ENCODE measurements at regions not wholly inside any gene's neighbourhood (a gene's known extent, or its start where the extent isn't known, plus 50 kb on each side); places are given as distances from the start of the nearest gene placed in this dataset.
"Not testable (repeated sequence)": the region's sequence is repeated elsewhere in the genome, so short reads cannot be mapped to it uniquely, and the experiment has no call there.

GRCh38 chr4:27692158-27692557 is 831.5 kb downstream of the STIM2 start:
- TF ChIP-seq CTCF (IDR thresholded peaks at IDR 0.05; ENCODE audit: borderline replicate concordance, insufficient read depth, low read depth, low read length), result peak; percentile 66
- H3K4me3 ChIP-seq (ENCODE audit: low read depth, low read length), result no peak overlapping the region

GRCh38 chr4:27692868-27693634 is 832.4 kb downstream of the STIM2 start:
- no peak overlapping the region for H3K4me3 ChIP-seq (ENCODE audit: low read depth, low read length)
- no peak for TF ChIP-seq CTCF (IDR thresholded peaks at IDR 0.05; ENCODE audit: borderline replicate concordance, insufficient read depth, low read depth, low read length)

GRCh38 chr4:27696257-27696656 is 835.6 kb downstream of the STIM2 start:
- H3K4me3 ChIP-seq (ENCODE audit: low read depth, low read length), result not testable (repeated sequence)

GRCh38 chr4:27701606-27702005 is 841.0 kb downstream of the STIM2 start:
- TF ChIP-seq CTCF (IDR thresholded peaks at IDR 0.05; ENCODE audit: borderline replicate concordance, insufficient read depth, low read depth, low read length), result no peak
- H3K4me3 ChIP-seq (ENCODE audit: low read depth, low read length), result no peak overlapping the region

GRCh38 chr4:27702730-27703431 is 842.2 kb downstream of the STIM2 start:
- peak; percentile 23; the same call in 1 of the 2 replicates for TF ChIP-seq CTCF (IDR thresholded peaks at IDR 0.05; ENCODE audit: borderline replicate concordance, insufficient read depth, low read depth, low read length)
- H3K4me3 ChIP-seq (ENCODE audit: low read depth, low read length), result no peak overlapping the region

GRCh38 chr4:27703771-27704170 is 843.1 kb downstream of the STIM2 start:
- H3K4me3 ChIP-seq (ENCODE audit: low read depth, low read length), result no peak overlapping the region

GRCh38 chr4:27711041-27711440 is 850.4 kb downstream of the STIM2 start:
- no peak for TF ChIP-seq CTCF (IDR thresholded peaks at IDR 0.05; ENCODE audit: borderline replicate concordance, insufficient read depth, low read depth, low read length)
- H3K4me3 ChIP-seq (ENCODE audit: low read depth, low read length), result no peak overlapping the region

More at GRCh38 chr4:27703771-27704170, 843.1 kb downstream of the STIM2 start:
- TF ChIP-seq CTCF (IDR thresholded peaks at IDR 0.05; ENCODE audit: borderline replicate concordance, insufficient read depth, low read depth, low read length), result no peak
